Activated B cell treated with CpG ODN at 0.5 μM for 24 hours (primary cell): ENCODE measurements at regions not wholly inside any gene's neighbourhood (a gene's known extent, or its start where the extent isn't known, plus 50 kb on each side); places are given as distances from the start of the nearest gene placed in this dataset.

Experiments used
- ATAC-seq: fragments of 200-7000 bp; cut with Tn5 transposase; one replicate; pipeline ENCODE4 v1.10.0; 2021; ENCODE audit warnings: low read depth, mild to moderate bottlenecking, moderate library complexity
- CTCF ChIA-PET: fragments of 350-600 bp; sonication (Branson Sonifier 250); formaldehyde crosslinking; loops from one replicate; lab custom pipeline; 2021; ENCODE audit warnings: antibody characterized with exemption; lab: Charles Lee
- POLR2A ChIA-PET: fragments of 350-600 bp; sonication (Branson Sonifier 250); formaldehyde crosslinking; loops from one replicate; lab custom pipeline; 2021; ENCODE audit warnings: antibody characterized with exemption; lab: Charles Lee
- DNase-seq: peaks from one replicate; pipeline ENCODE4 v3.0.0; 2022
- H3K27ac Mint-ChIP-seq: one replicate; pipeline ENCODE4 v1.8.0; 2020; ENCODE audit warnings: mixed read lengths
- H3K27me3 Mint-ChIP-seq: one replicate; pipeline ENCODE4 v1.8.0; 2021; ENCODE audit warnings: mixed read lengths
- H3K36me3 Mint-ChIP-seq: one replicate; pipeline ENCODE4 v1.8.0; 2021; ENCODE audit warnings: low read depth, mixed read lengths
- H3K4me1 Mint-ChIP-seq: one replicate; pipeline ENCODE4 v1.8.0; 2021; ENCODE audit warnings: mixed read lengths
- H3K4me3 Mint-ChIP-seq: one replicate; pipeline ENCODE4 v1.8.0; 2020; ENCODE audit warnings: mild to moderate bottlenecking, mixed read lengths
- H3K9me3 Mint-ChIP-seq: one replicate; pipeline ENCODE4 v1.8.0; 2020; ENCODE audit warnings: mixed read lengths
- intact Hi-C: fragments of 100-400 bp; cut with micrococcal nuclease; formaldehyde crosslinking; loops from one replicate; pipeline ENCODE4 v1.15.1; 2024
- TF ChIP-seq, protein P1 (sequence below): fragments of 200-600 bp; IDR thresholded peaks from one replicate; pipeline ENCODE4 v1.8.0; 2022; ENCODE audit warnings: antibody characterized with exemption, mild to moderate bottlenecking

DNA sequence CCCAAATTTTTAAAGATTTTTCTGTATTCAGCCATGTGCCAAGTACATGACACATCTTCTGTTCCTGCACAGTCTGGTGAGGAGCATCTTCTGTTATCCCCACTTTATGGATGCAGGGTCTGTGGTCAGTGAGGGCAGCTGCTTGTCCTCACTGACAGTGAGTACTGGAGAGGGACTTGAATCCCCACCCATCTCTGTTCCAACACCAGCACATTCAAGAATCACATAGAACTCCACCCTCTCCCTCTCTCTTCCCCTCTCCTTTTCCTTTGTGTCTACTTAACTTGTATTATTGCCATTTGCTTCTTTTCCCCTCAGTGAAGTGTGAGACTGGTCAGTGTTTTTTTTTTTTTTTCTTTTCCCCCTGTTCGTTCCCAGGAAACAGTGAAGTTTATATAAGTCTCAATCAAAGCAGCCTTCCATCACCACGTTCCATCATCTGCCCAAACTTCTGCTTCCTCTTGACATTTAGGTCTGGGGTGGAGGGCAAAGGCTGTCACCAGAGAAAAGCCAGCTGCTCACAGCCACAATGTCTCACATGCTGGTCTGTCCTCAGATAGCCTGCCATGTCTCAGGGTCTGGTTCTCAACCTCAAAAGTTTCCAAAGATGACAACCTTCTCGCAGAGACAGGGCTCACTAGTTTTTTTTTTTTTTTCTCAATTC is 110.0 kb upstream of the SSTR4 start:
- no peak overlapping the region for H3K4me3 Mint-ChIP-seq
- H3K9me3 Mint-ChIP-seq: no peaks in the 10 kb centered on the region
- TF ChIP-seq, protein P1, sequence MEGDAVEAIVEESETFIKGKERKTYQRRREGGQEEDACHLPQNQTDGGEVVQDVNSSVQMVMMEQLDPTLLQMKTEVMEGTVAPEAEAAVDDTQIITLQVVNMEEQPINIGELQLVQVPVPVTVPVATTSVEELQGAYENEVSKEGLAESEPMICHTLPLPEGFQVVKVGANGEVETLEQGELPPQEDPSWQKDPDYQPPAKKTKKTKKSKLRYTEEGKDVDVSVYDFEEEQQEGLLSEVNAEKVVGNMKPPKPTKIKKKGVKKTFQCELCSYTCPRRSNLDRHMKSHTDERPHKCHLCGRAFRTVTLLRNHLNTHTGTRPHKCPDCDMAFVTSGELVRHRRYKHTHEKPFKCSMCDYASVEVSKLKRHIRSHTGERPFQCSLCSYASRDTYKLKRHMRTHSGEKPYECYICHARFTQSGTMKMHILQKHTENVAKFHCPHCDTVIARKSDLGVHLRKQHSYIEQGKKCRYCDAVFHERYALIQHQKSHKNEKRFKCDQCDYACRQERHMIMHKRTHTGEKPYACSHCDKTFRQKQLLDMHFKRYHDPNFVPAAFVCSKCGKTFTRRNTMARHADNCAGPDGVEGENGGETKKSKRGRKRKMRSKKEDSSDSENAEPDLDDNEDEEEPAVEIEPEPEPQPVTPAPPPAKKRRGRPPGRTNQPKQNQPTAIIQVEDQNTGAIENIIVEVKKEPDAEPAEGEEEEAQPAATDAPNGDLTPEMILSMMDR: no peak
- no peak for DNase-seq
- H3K27me3 Mint-ChIP-seq: no peaks in the 10 kb centered on the region
- H3K27ac Mint-ChIP-seq: no peak overlapping the region
- H3K4me1 Mint-ChIP-seq: no peaks in the 10 kb centered on the region
- POLR2A ChIA-PET: no interaction called here
- intact Hi-C loops: no loop called here
- H3K36me3 Mint-ChIP-seq: no peaks in the 10 kb centered on the region
- CTCF ChIA-PET: no interaction called here
- ATAC-seq: no peak

DNA sequence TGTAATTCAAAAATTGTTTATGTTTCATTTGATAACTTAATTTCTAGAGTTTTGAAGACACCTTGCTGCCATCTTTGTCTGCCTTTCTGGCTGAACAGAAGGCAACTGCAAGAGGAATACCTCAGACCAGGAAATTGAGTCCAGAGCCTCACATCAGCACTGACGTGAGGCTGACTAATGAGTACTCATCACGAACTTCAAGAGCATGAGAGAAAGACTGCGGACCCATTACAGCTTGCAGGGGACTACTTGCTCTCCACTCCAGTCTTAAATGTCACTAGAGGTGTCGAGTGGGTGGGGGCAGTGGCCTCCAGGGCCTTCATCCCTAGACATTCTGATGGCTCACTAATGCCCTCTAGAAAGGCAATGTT is 109.5 kb upstream of the SSTR4 start:
- ChIA-PET CTCF (no interaction called here), POLR2A (no interaction called here)
- H3K9me3 Mint-ChIP-seq: no peaks in the 10 kb centered on the region
- DNase-seq: no peak
- no peak for ATAC-seq
- no peak overlapping the region for H3K4me3 Mint-ChIP-seq
- intact Hi-C loops: no loop called here
- H3K36me3 Mint-ChIP-seq: no peaks in the 10 kb centered on the region
- no peaks in the 10 kb centered on the region for H3K4me1 Mint-ChIP-seq
- TF ChIP-seq, protein P1: no peak
- H3K27ac Mint-ChIP-seq: no peak overlapping the region
- H3K27me3 Mint-ChIP-seq: no peaks in the 10 kb centered on the region

DNA sequence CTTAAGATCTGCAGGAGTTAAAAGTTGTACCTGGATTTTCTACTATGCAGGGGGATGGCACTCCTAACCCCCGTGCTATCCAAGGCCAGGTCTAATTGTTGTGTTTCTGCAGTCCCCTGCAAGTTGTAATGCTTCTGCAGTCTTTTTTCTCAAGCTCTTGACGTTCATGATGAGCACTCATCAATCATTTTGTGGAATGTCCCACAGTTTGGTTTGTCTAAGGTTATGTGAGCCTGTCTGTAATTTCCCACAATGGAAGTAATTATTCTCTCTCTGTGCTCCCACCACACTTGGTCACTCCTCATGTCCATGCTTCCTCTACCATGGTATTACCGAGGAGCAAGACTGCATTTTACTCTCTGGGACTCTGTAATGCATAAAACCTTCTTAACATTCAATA is 107.6 kb upstream of the SSTR4 start:
- CTCF ChIA-PET: no interaction called here
- H3K4me3 Mint-ChIP-seq: no peak overlapping the region
- DNase-seq: no peak
- intact Hi-C loops: no loop called here
- no peaks in the 10 kb centered on the region for H3K4me1 Mint-ChIP-seq
- no peaks in the 10 kb centered on the region for H3K9me3 Mint-ChIP-seq
- H3K27me3 Mint-ChIP-seq: no peaks in the 10 kb centered on the region
- TF ChIP-seq, protein P1: no peak
- POLR2A ChIA-PET: no interaction called here
- no peak overlapping the region for H3K27ac Mint-ChIP-seq
- H3K36me3 Mint-ChIP-seq: no peaks in the 10 kb centered on the region
- no peak for ATAC-seq

DNA sequence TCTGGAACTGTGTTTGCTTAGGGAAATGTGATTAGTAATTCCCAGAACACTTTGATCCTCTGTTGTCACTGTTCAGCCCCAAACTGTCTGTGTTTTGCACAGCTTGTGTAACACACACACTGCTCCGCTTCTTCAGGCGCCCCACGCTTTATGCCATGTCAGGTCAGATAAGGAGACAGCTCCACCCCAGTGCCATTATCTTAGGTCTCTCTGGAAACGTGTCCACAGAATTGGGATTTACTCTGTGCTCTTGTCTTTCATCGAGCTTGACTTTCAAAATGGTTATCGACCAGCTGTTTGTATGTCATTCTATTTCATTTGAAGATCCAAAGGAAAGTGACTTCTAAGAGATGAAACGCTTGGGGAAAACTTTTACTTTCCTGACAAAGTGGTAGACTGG is 106.4 kb upstream of the SSTR4 start:
- ChIA-PET POLR2A (no interaction called here), CTCF (no interaction called here)
- Mint-ChIP-seq H3K9me3 (no peaks in the 10 kb centered on the region), H3K27me3 (no peaks in the 10 kb centered on the region), H3K4me3 (no peak overlapping the region), H3K27ac (no peak overlapping the region), H3K36me3 (no peaks in the 10 kb centered on the region), H3K4me1 (no peaks in the 10 kb centered on the region)
- intact Hi-C loops: no loop called here
- TF ChIP-seq, protein P1: no peak
- DNase-seq: no peak
- ATAC-seq: no peak

DNA sequence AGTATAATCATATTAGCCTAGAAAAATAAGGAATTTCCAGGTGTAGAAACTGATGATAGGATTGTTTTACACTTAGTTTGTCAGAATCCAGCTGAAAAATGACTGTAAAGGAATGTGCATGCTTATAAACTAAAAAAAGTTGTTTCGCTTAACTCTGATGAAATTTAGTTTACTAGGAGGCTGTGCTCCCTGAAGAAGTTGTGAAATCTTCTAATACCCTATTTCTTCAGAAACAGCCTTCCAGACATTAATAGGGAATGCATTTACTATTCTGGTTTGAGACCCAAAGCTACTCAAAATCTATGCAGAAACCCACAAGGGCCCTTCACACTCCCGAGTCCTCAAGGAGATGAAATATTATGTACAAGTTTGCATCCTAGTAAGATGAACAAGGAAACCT is 105.5 kb upstream of the SSTR4 start:
- intact Hi-C loops: loop anchor here (10.0 kb wide), 1 partner anchor 65 kb away; no protein-coding TSS in a partner anchor
- no peaks in the 10 kb centered on the region for H3K27me3 Mint-ChIP-seq
- H3K4me1 Mint-ChIP-seq: no peaks in the 10 kb centered on the region
- H3K9me3 Mint-ChIP-seq: peaks cover 4% of the 10 kb centered on the region
- ATAC-seq (no peak), DNase-seq (no peak)
- H3K27ac Mint-ChIP-seq: no peak overlapping the region
- ChIA-PET POLR2A (no interaction called here), CTCF (no interaction called here)
- no peaks in the 10 kb centered on the region for H3K36me3 Mint-ChIP-seq
- TF ChIP-seq, protein P1: no peak
- H3K4me3 Mint-ChIP-seq: no peak overlapping the region
